GM12891 (cell line): ENCODE measurements at regions not wholly inside any gene's neighbourhood (a gene's known extent, or its start where the extent isn't known, plus 50 kb on each side); places are given as distances from the start of the nearest gene placed in this dataset.

Experiments used
- POLR2A ChIP-seq: IDR thresholded peaks from 2 replicates; pipeline ENCODE4 v1.6.1; 2011; ENCODE audit warnings: low read depth, low read length, control low read depth
- POLR2AphosphoS5 ChIP-seq: IDR thresholded peaks from 2 replicates; pipeline ENCODE4 v1.6.1; 2011; ENCODE audit warnings: low read depth, low read length, control low read depth
- TAF1 ChIP-seq: IDR thresholded peaks from 2 replicates; pipeline ENCODE4 v1.6.1; 2011; ENCODE audit warnings: low read depth, low read length, control low read depth

GRCh38 chr5:121008041-121008440, 543.9 kb downstream of the PRR16 start:
- no peak for TF ChIP-seq POLR2A
- TF ChIP-seq POLR2AphosphoS5 = no peak
- no peak for TF ChIP-seq TAF1
